Tibial nerve (tissue), 4 donors: ENCODE measurements at regions not wholly inside any gene's neighbourhood (a gene's known extent, or its start where the extent isn't known, plus 50 kb on each side); places are given as distances from the start of the nearest gene placed in this dataset.

ENCODE experiments used
- CTCF ChIP-seq, 5 experiments: fragments of 200-600 bp in 3 of 5; fragments of 450-650 bp in 2 of 5; sonication (generic) in 3 of 5; IDR thresholded peaks; one replicate each; pipeline ENCODE4 v1.5.1; 2016 to 2019; ENCODE audit warnings: antibody characterized with exemption in 5 of 5, mild to moderate bottlenecking in 3 of 5, moderate library complexity in 2 of 5
- EP300 ChIP-seq, 2 donors: sonication (generic); formaldehyde crosslinking; IDR thresholded peaks; one replicate each; pipeline ENCODE4 v1.6.1; 2017; ENCODE audit warnings: antibody characterized with exemption in 2 of 2, mild to moderate bottlenecking in 1 of 2

GRCh38 chr7:97503367-97504094, 228.4 kb upstream of the TAC1 start:
- no peak for TF ChIP-seq CTCF (IDR thresholded peaks at IDR 0.05)
- TF ChIP-seq EP300 (IDR thresholded peaks at IDR 0.05): no peak
